ENCODE measurements at regions not wholly inside any gene's neighbourhood (a gene's known extent, or its start where the extent isn't known, plus 50 kb on each side); places are given as distances from the start of the nearest gene placed in this dataset.

- Histone ChIP-seq H3K4me1 (ENCODE audit: control insufficient read depth, insufficient read depth, low read length) (peaks cover 2% of the 10 kb centered on the region), H3K9me3 (ENCODE audit: control insufficient read depth, low read length) (no peaks in the 10 kb centered on the region), H3K27me3 (ENCODE audit: control insufficient read depth, insufficient read depth, low read length, poor library complexity, severe bottlenecking) (no peaks in the 10 kb centered on the region), H3K9ac (ENCODE audit: extremely low read depth, low read length, poor library complexity, severe bottlenecking) (no peak overlapping the region), H3K4me3 (ENCODE audit: low read length) (no peak overlapping the region), H3K27ac (ENCODE audit: low read depth, low read length) (no peak overlapping the region), H3K36me3 (ENCODE audit: control insufficient read depth, insufficient read depth, low read length) (no peaks in the 10 kb centered on the region)
- no peaks in the 10 kb centered on the region for H3K36me3 Mint-ChIP-seq (ENCODE audit: low read depth)
- no peak for TF ChIP-seq CTCF (conservative IDR thresholded peaks at IDR 0.05)
- H3K27me3 Mint-ChIP-seq (ENCODE audit: insufficient read depth) = no peaks in the 10 kb centered on the region
- 91 to 99% methylated on average over 5 to 6 of the region's 6 CpGs for WGBS, 2 experiments (ENCODE audit: insufficient coverage in 1 of 2, insufficient read length in 1 of 2)
- H3K27ac Mint-ChIP-seq = no peak overlapping the region
- no peak overlapping the region for H3K4me3 Mint-ChIP-seq
- DNase-seq = no peak
- no peaks in the 10 kb centered on the region for H3K9me3 Mint-ChIP-seq
- peaks cover 27% of the 10 kb centered on the region for H3K4me1 Mint-ChIP-seq
These were observed 242.5 kb downstream of the DIRAS2 start for GRCh38 chr9:90400091-90400490.

GRCh38 chr9:90408659-90409058 is 234.0 kb downstream of the DIRAS2 start:
- 87 to 100% methylated on average over 1 to 3 of the region's 3 CpGs for WGBS, 2 experiments (ENCODE audit: insufficient coverage in 1 of 2, insufficient read length in 1 of 2)
- no peaks in the 10 kb centered on the region for H3K4me1 ChIP-seq (ENCODE audit: control insufficient read depth, insufficient read depth, low read length)
- no peak overlapping the region for H3K27ac Mint-ChIP-seq
- H3K27ac ChIP-seq (ENCODE audit: low read depth, low read length) = no peak overlapping the region
- no peak overlapping the region for H3K4me3 ChIP-seq (ENCODE audit: low read length)
- no peaks in the 10 kb centered on the region for H3K27me3 ChIP-seq (ENCODE audit: control insufficient read depth, insufficient read depth, low read length, poor library complexity, severe bottlenecking)
- no peak for DNase-seq
- no peak for TF ChIP-seq CTCF (conservative IDR thresholded peaks at IDR 0.05)
- H3K9me3 Mint-ChIP-seq = peaks cover 31% of the 10 kb centered on the region
- no peaks in the 10 kb centered on the region for H3K27me3 Mint-ChIP-seq (ENCODE audit: insufficient read depth)
- peaks cover 19% of the 10 kb centered on the region for H3K4me1 Mint-ChIP-seq
- no peak overlapping the region for H3K9ac ChIP-seq (ENCODE audit: extremely low read depth, low read length, poor library complexity, severe bottlenecking)
- peaks cover 3% of the 10 kb centered on the region for H3K36me3 Mint-ChIP-seq (ENCODE audit: low read depth)
- H3K9me3 ChIP-seq (ENCODE audit: control insufficient read depth, low read length) = peaks cover 34% of the 10 kb centered on the region
- H3K4me3 Mint-ChIP-seq = no peak overlapping the region
- H3K36me3 ChIP-seq (ENCODE audit: control insufficient read depth, insufficient read depth, low read length) = no peaks in the 10 kb centered on the region

GRCh38 chr9:90419221-90419851 is 223.3 kb downstream of the DIRAS2 start:
- H3K9me3 ChIP-seq (ENCODE audit: control insufficient read depth, low read length) = no peaks in the 10 kb centered on the region
- no peak for DNase-seq
- TF ChIP-seq CTCF (conservative IDR thresholded peaks at IDR 0.05) = no peak
- H3K36me3 ChIP-seq (ENCODE audit: control insufficient read depth, insufficient read depth, low read length) = no peaks in the 10 kb centered on the region
- H3K4me1 ChIP-seq (ENCODE audit: control insufficient read depth, insufficient read depth, low read length) = peaks cover 6% of the 10 kb centered on the region
- no peak overlapping the region for H3K4me3 ChIP-seq (ENCODE audit: low read length)
- no peak overlapping the region for H3K27ac ChIP-seq (ENCODE audit: low read depth, low read length)
- H3K9ac ChIP-seq (ENCODE audit: extremely low read depth, low read length, poor library complexity, severe bottlenecking) = no peak overlapping the region
- 82 to 87% methylated on average over 2 to 4 of the region's 4 CpGs for WGBS, 2 experiments (ENCODE audit: insufficient coverage in 1 of 2, insufficient read length in 1 of 2)
- Mint-ChIP-seq H3K27ac (no peak overlapping the region), H3K4me1 (peaks cover 42% of the 10 kb centered on the region), H3K36me3 (ENCODE audit: low read depth) (peaks cover 9% of the 10 kb centered on the region), H3K27me3 (ENCODE audit: insufficient read depth) (no peaks in the 10 kb centered on the region), H3K9me3 (no peaks in the 10 kb centered on the region), H3K4me3 (no peak overlapping the region)
- no peaks in the 10 kb centered on the region for H3K27me3 ChIP-seq (ENCODE audit: control insufficient read depth, insufficient read depth, low read length, poor library complexity, severe bottlenecking)

Measured in endodermal cell (in vitro differentiated cells).